ENCODE measurements at regions not wholly inside any gene's neighbourhood (a gene's known extent, or its start where the extent isn't known, plus 50 kb on each side); places are given as distances from the start of the nearest gene placed in this dataset.

GRCh38 chr11:91421641-91422040, 803.0 kb upstream of the FAT3 start:
- TF ChIP-seq CTCF (IDR thresholded peaks at IDR 0.05; ENCODE audit: low read depth, low read length, poor library complexity, severe bottlenecking) = no peak
- no peak for TF ChIP-seq EZH2phosphoT487 (IDR thresholded peaks at IDR 0.05; ENCODE audit: borderline replicate concordance, low read length)

All from DOHH2 (cell line).